ENCODE measurements at regions not wholly inside any gene's neighbourhood (a gene's known extent, or its start where the extent isn't known, plus 50 kb on each side); places are given as distances from the start of the nearest gene placed in this dataset.

- no peak for TF ChIP-seq CTCF (IDR thresholded peaks at IDR 0.05; ENCODE audit: borderline replicate concordance, extremely low read depth, low read length, poor library complexity, severe bottlenecking)
- no peak for TF ChIP-seq EZH2 (IDR thresholded peaks at IDR 0.05; ENCODE audit: borderline replicate concordance, low read depth, low read length, severe bottlenecking)
Observed at GRCh38 chr16:85302848-85303353, 190.6 kb upstream of the CIBAR2 start.
